SK-N-DZ (cell line): ENCODE measurements at regions not wholly inside any gene's neighbourhood (a gene's known extent, or its start where the extent isn't known, plus 50 kb on each side); places are given as distances from the start of the nearest gene placed in this dataset.
"Not testable (repeated sequence)": the region's sequence is repeated elsewhere in the genome, so short reads cannot be mapped to it uniquely, and the experiment has no call there.

Experiments
- DNase-seq: peaks from one replicate; pipeline ENCODE4 v3.0.0-alpha.2; 2015; ENCODE audit warnings: low spot score

- DNase-seq = no peak
Measured at GRCh38 chr1:233473549-233474204, 140.2 kb upstream of the KCNK1 start.

GRCh38 chr1:233477359-233477758 lies 136.5 kb upstream of the KCNK1 start:
- no peak for DNase-seq

- no peak for DNase-seq
Measured at GRCh38 chr1:233478611-233479010, 135.3 kb upstream of the KCNK1 start.

- no peak for DNase-seq
Measured at GRCh38 chr1:233479110-233479890, 134.6 kb upstream of the KCNK1 start.

- no peak for DNase-seq
Measured at GRCh38 chr1:233480198-233480597, 133.7 kb upstream of the KCNK1 start.

- no peak for DNase-seq
Measured at GRCh38 chr1:233482388-233482787, 131.5 kb upstream of the KCNK1 start.

- no peak for DNase-seq
Measured at GRCh38 chr1:233485385-233485784, 128.5 kb upstream of the KCNK1 start.

GRCh38 chr1:233485809-233486398 lies 128.0 kb upstream of the KCNK1 start:
- DNase-seq = no peak

- DNase-seq = no peak
Measured at GRCh38 chr1:233487408-233487807, 126.5 kb upstream of the KCNK1 start.

- DNase-seq = no peak
Measured at GRCh38 chr1:233489411-233489810, 124.5 kb upstream of the KCNK1 start.

- DNase-seq = no peak
Measured at GRCh38 chr1:233490488-233490887, 123.4 kb upstream of the KCNK1 start.

GRCh38 chr1:233491953-233492620 lies 121.8 kb upstream of the KCNK1 start:
- no peak for DNase-seq

- DNase-seq = no peak
Measured at GRCh38 chr1:233496993-233497392, 116.9 kb upstream of the KCNK1 start.

- DNase-seq = no peak
Measured at GRCh38 chr1:233497679-233498078, 116.2 kb upstream of the KCNK1 start.

GRCh38 chr1:233500106-233500505 lies 113.8 kb upstream of the KCNK1 start:
- DNase-seq = no peak

- no peak for DNase-seq
Measured at GRCh38 chr1:233503366-233503954, 110.4 kb upstream of the KCNK1 start.

GRCh38 chr1:233505130-233505529 lies 108.8 kb upstream of the KCNK1 start:
- DNase-seq = no peak

- DNase-seq = not testable (repeated sequence)
Measured at GRCh38 chr1:233505889-233506288, 108.0 kb upstream of the KCNK1 start.

GRCh38 chr1:233509526-233509925 lies 104.4 kb upstream of the KCNK1 start:
- no peak for DNase-seq

- no peak for DNase-seq
Measured at GRCh38 chr1:233512538-233512937, 101.4 kb upstream of the KCNK1 start.

- no peak for DNase-seq
Measured at GRCh38 chr1:233513431-233513830, 100.5 kb upstream of the KCNK1 start.

- DNase-seq = no peak
Measured at GRCh38 chr1:233514946-233515391, 98.9 kb upstream of the KCNK1 start.
